A549 (cell line): ENCODE measurements at regions not wholly inside any gene's neighbourhood (a gene's known extent, or its start where the extent isn't known, plus 50 kb on each side); places are given as distances from the start of the nearest gene placed in this dataset.

Source experiments
- ATAC-seq, 2 experiments: fragments of 200-7000 bp in 1 of 2; fragments of >200 bp in 1 of 2; cut with Nextera tagmentation in 1 of 2; cut with Tn5 transposase in 1 of 2; 3 replicates each; pipeline versions ENCODE4 v1.8.0 to v1.9.1; 2018 to 2020; ENCODE audit warnings: mild to moderate bottlenecking in 1 of 2, moderate library complexity in 1 of 2
- CTCF ChIA-PET: fragments of 300-600 bp; sonication (Branson Sonifier 250); formaldehyde crosslinking; extraction: SDS; loops from one replicate; lab custom pipeline; 2021; ENCODE audit warnings: antibody characterized with exemption, inconsistent platforms; lab: Yijun Ruan, JAX
- POLR2A ChIA-PET: fragments of 350-600 bp; formaldehyde crosslinking; extraction: SDS; loops from one replicate; lab custom pipeline; 2021; ENCODE audit warnings: antibody characterized with exemption, inconsistent platforms; lab: Yijun Ruan, JAX
- DNase-seq, 2 experiments: peaks; one replicate each; pipeline versions ENCODE4 v3.0.0 to v3.0.0-alpha.2; 2011 to 2016; ENCODE audit warnings: low read depth in 1 of 2, low spot score in 1 of 2
- FAIRE-seq: peaks from 2 replicates; lab custom pipeline; 2011; peaks lifted over from hg19 to GRCh38; lab: Jason Lieb, UNC
- H3K27ac ChIP-seq, 2 experiments: fragments of >200 bp; sonication (Bioruptor Twin); formaldehyde crosslinking; 3 replicates each; pipeline ENCODE4 v1.5.1; 2016 to 2017
- H3K4me1 ChIP-seq: fragments of >200 bp; sonication (Bioruptor Twin); formaldehyde crosslinking; 3 replicates; pipeline ENCODE4 v1.6.1; 2016
- H3K4me2 ChIP-seq: fragments of >200 bp; sonication (Bioruptor Twin); formaldehyde crosslinking; 3 replicates; pipeline ENCODE4 v1.6.1; 2016
- H3K4me3 ChIP-seq: fragments of >200 bp; sonication (Bioruptor Twin); formaldehyde crosslinking; 3 replicates; pipeline ENCODE4 v1.5.1; 2016
- H3K9me3 ChIP-seq: fragments of >200 bp; sonication (Bioruptor Twin); formaldehyde crosslinking; 3 replicates; pipeline ENCODE4 v1.6.1; 2016
- ATOH8 ChIP-seq: fragments of 250-450 bp; sonication (Bioruptor Pico); IDR thresholded peaks from 2 replicates; pipeline ENCODE4 v1.5.0; 2020; ENCODE audit warnings: low read depth, mild to moderate bottlenecking, moderate library complexity
- CBX8 ChIP-seq: fragments of 200-600 bp; sonication (generic); IDR thresholded peaks from 2 replicates; pipeline ENCODE4 v1.6.1; 2016
- CEBPB ChIP-seq, 2 experiments: fragments of >200 bp in 1 of 2; sonication (Bioruptor Twin) in 1 of 2; formaldehyde crosslinking in 1 of 2; IDR thresholded peaks; 2 replicates each; pipeline ENCODE4 v1.6.1; 2012 to 2016
- CTCF ChIP-seq: fragments of >200 bp; sonication (Bioruptor Twin); formaldehyde crosslinking; IDR thresholded peaks from 3 replicates; pipeline ENCODE4 v1.5.1; 2016
- E2F6 ChIP-seq: IDR thresholded peaks from 2 replicates; pipeline ENCODE4 v1.6.1; 2012; ENCODE audit warnings: low read depth, borderline replicate concordance
- EHF ChIP-seq: fragments of 250-450 bp; sonication (Bioruptor Pico); IDR thresholded peaks from 2 replicates; pipeline ENCODE4 v1.5.0; 2020; ENCODE audit warnings: mild to moderate bottlenecking
- EHMT2 ChIP-seq: fragments of 200-600 bp; sonication (generic); IDR thresholded peaks from 2 replicates; pipeline ENCODE4 v1.6.1; 2016; ENCODE audit warnings: antibody characterized with exemption, low read depth, mild to moderate bottlenecking, moderate library complexity
- ESRRA ChIP-seq: fragments of 150-350 bp; IDR thresholded peaks from 2 replicates; pipeline ENCODE4 v1.6.1; 2014; ENCODE audit warnings: mild to moderate bottlenecking, low read length, borderline replicate concordance
- HDAC2 ChIP-seq: fragments of 200-600 bp; sonication (generic); IDR thresholded peaks from 2 replicates; pipeline ENCODE4 v1.6.1; 2016
- HES2 ChIP-seq: fragments of >200 bp; sonication (Bioruptor Twin); formaldehyde crosslinking; IDR thresholded peaks from 2 replicates; pipeline ENCODE4 v1.6.1; 2016
- HEYL ChIP-seq: fragments of 250-450 bp; sonication (Bioruptor Pico); IDR thresholded peaks from 2 replicates; pipeline ENCODE4 v1.8.0; 2021; ENCODE audit warnings: mild to moderate bottlenecking, moderate library complexity
- HOXA7 ChIP-seq: fragments of 250-450 bp; sonication (Bioruptor Pico); IDR thresholded peaks from 2 replicates; pipeline ENCODE4 v1.5.0; 2020; ENCODE audit warnings: mild to moderate bottlenecking, moderate library complexity
- JUN ChIP-seq, 2 experiments: fragments of >200 bp; sonication (Bioruptor Twin); formaldehyde crosslinking; IDR thresholded peaks; 2 replicates in 1 of 2; 3 replicates in 1 of 2; pipeline ENCODE4 v1.6.1; 2016 to 2017
- KDM1A ChIP-seq: fragments of 200-600 bp; sonication (generic); IDR thresholded peaks from 2 replicates; pipeline ENCODE4 v1.6.1; 2016; ENCODE audit warnings: low read depth, mild to moderate bottlenecking
- KDM5A ChIP-seq: fragments of 200-600 bp; sonication (generic); IDR thresholded peaks from 2 replicates; pipeline ENCODE4 v1.6.1; 2016; ENCODE audit warnings: antibody characterized with exemption, mild to moderate bottlenecking
- MAFK ChIP-seq: fragments of 450-650 bp; IDR thresholded peaks from 2 replicates; pipeline ENCODE4 v1.6.1; 2014; ENCODE audit not compliant: partially characterized antibody
- MAX ChIP-seq: IDR thresholded peaks from 2 replicates; pipeline ENCODE4 v1.6.1; 2012
- MAZ ChIP-seq: fragments of 150-350 bp; IDR thresholded peaks from 2 replicates; pipeline ENCODE4 v1.6.1; 2014; ENCODE audit warnings: antibody characterized with exemption, low read depth, low read length, borderline replicate concordance
- NPAS2 ChIP-seq: fragments of 250-450 bp; sonication (Bioruptor Pico); IDR thresholded peaks from 2 replicates; pipeline ENCODE4 v1.8.0; 2022; ENCODE audit warnings: mild to moderate bottlenecking, moderate library complexity, borderline replicate concordance
- NR3C1 ChIP-seq: fragments of >200 bp; sonication (Bioruptor Twin); formaldehyde crosslinking; IDR thresholded peaks from 3 replicates; pipeline ENCODE4 v1.6.1; 2017
- RARB ChIP-seq: fragments of 250-450 bp; sonication (Bioruptor Pico); IDR thresholded peaks from 2 replicates; pipeline ENCODE4 v1.8.0; 2021; ENCODE audit warnings: mild to moderate bottlenecking, moderate library complexity
- SMC3 ChIP-seq: fragments of >200 bp; sonication (Bioruptor Twin); formaldehyde crosslinking; IDR thresholded peaks from 3 replicates; pipeline ENCODE4 v1.6.1; 2018; ENCODE audit warnings: inconsistent platforms
- TFCP2L1 ChIP-seq: fragments of 250-450 bp; sonication (Bioruptor Pico); IDR thresholded peaks from 2 replicates; pipeline ENCODE4 v1.5.0; 2021; ENCODE audit warnings: mild to moderate bottlenecking
- ZC3H11A ChIP-seq: fragments of 450-650 bp; IDR thresholded peaks from 2 replicates; pipeline ENCODE4 v1.6.1; 2014; ENCODE audit warnings: antibody characterized with exemption, mild to moderate bottlenecking
- ZFP36 ChIP-seq: fragments of 450-650 bp; IDR thresholded peaks from 2 replicates; pipeline ENCODE4 v1.6.1; 2014; ENCODE audit warnings: borderline replicate concordance; ENCODE audit not compliant: partially characterized antibody
- ZNF302 ChIP-seq: fragments of 250-450 bp; sonication (Bioruptor Pico); IDR thresholded peaks from 2 replicates; pipeline ENCODE4 v1.9.0; 2021; ENCODE audit warnings: inconsistent platforms, mild to moderate bottlenecking, moderate library complexity
- ZSCAN20 ChIP-seq: fragments of 250-450 bp; sonication (Bioruptor Pico); IDR thresholded peaks from 2 replicates; pipeline ENCODE4 v1.8.0; 2022; ENCODE audit warnings: mild to moderate bottlenecking, moderate library complexity
- WGBS: methylation state at CpG from one replicate; pipeline ENCODE4 v1.1.6; 2017; ENCODE audit errors: missing lambda C conversion rate; 5-methylcytosine and 5-hydroxymethylcytosine counted together

GRCh38 chr9:7239708-7240107 is 481.9 kb downstream of the KDM4C start:
- Histone ChIP-seq H3K9me3 (no peaks in the 10 kb centered on the region), H3K4me1 (no peaks in the 10 kb centered on the region), H3K27ac (no peak overlapping the region), H3K4me3 (no peak overlapping the region), H3K4me2 (no peak overlapping the region)
- ChIA-PET CTCF (no interaction called here), POLR2A (no interaction called here)
- FAIRE-seq (no peak), DNase-seq (no peak), ATAC-seq (no peak)
- 65% methylated on average over 2 of the region's 2 CpGs for WGBS
- TF ChIP-seq MAZ (no peak), HOXA7 (no peak), NPAS2 (CRISPR knock-in tag) (no peak)

GRCh38 chr9:7238247-7238637 is 480.5 kb downstream of the KDM4C start:
- no peak for TF ChIP-seq EHF (CRISPR knock-in tag)
- TF ChIP-seq KDM1A, result no peak
- TF ChIP-seq MAFK, result no peak
- TF ChIP-seq ATOH8 (CRISPR knock-in tag), result no peak
- TF ChIP-seq NPAS2 (CRISPR knock-in tag), result no peak
- TF ChIP-seq HEYL, result no peak
- no peak for TF ChIP-seq ESRRA
- TF ChIP-seq CEBPB (IDR thresholded peaks at IDR 0.05), result no peak
- no peak for TF ChIP-seq CTCF
- TF ChIP-seq CBX8, result no peak
- no peak for ATAC-seq
- 9% methylated on average over 2 of the region's 2 CpGs for WGBS
- Histone ChIP-seq H3K27ac (no peak overlapping the region), H3K4me2 (no peak overlapping the region), H3K4me3 (no peak overlapping the region), H3K9me3 (no peaks in the 10 kb centered on the region), H3K4me1 (no peaks in the 10 kb centered on the region)
- FAIRE-seq, result no peak
- POLR2A ChIA-PET, result no interaction called here
- DNase-seq, result no peak
- CTCF ChIA-PET, result interaction anchor here (0.6 to 1.3 kb wide), 4 partner anchors 9 to 411 kb away, joined by 3 to 5 read pairs (median 4); no protein-coding TSS in a partner anchor

GRCh38 chr9:7237473-7238246 is 479.9 kb downstream of the KDM4C start:
- FAIRE-seq (no peak), ATAC-seq (no peak), DNase-seq (no peak)
- Histone ChIP-seq H3K4me3 (no peak overlapping the region), H3K27ac (no peak overlapping the region), H3K4me2 (no peak overlapping the region), H3K4me1 (no peaks in the 10 kb centered on the region), H3K9me3 (no peaks in the 10 kb centered on the region)
- ChIA-PET CTCF (interaction anchor here (0.6 to 1.3 kb wide), 5 partner anchors 8 to 410 kb away, joined by 3 to 5 read pairs (median 4); no protein-coding TSS in a partner anchor), POLR2A (no interaction called here)
- no peak for TF ChIP-seq ZC3H11A
- no peak for TF ChIP-seq NR3C1
- no peak for TF ChIP-seq HDAC2
- TF ChIP-seq CTCF, result no peak
- no peak for TF ChIP-seq TFCP2L1 (CRISPR knock-in tag)
- no peak for TF ChIP-seq ZFP36
- TF ChIP-seq EHMT2, result no peak
- TF ChIP-seq ZSCAN20 (CRISPR knock-in tag), result no peak
- no peak for TF ChIP-seq KDM5A
- no peak for TF ChIP-seq KDM1A
- no peak for TF ChIP-seq JUN (IDR thresholded peaks at IDR 0.05)
- no peak for TF ChIP-seq HES2
- no peak for TF ChIP-seq MAX
- no peak for TF ChIP-seq ZNF302 (CRISPR knock-in tag)
- no peak for TF ChIP-seq RARB (CRISPR knock-in tag)
- no peak for TF ChIP-seq SMC3
- TF ChIP-seq E2F6, result no peak
- 60% methylated on average over 1 of the region's 1 CpG for WGBS
